Vagina (tissue), 2 donors: ENCODE measurements at regions not wholly inside any gene's neighbourhood (a gene's known extent, or its start where the extent isn't known, plus 50 kb on each side); places are given as distances from the start of the nearest gene placed in this dataset.

ENCODE experiments used
- POLR2AphosphoS5 ChIP-seq, 2 donors: sonication (generic); formaldehyde crosslinking; IDR thresholded peaks; one replicate each; pipeline ENCODE4 v1.9.0; 2017; ENCODE audit warnings: antibody characterized with exemption in 2 of 2, mild to moderate bottlenecking in 2 of 2, low read depth in 1 of 2; ENCODE audit not compliant: insufficient read depth in 1 of 2
- TF ChIP-seq, protein P1 (sequence below), 3 experiments: fragments of 450-650 bp in 2 of 3; fragments of 200-600 bp in 1 of 3; sonication (generic) in 1 of 3; IDR thresholded peaks; one replicate each; pipeline ENCODE4 v1.5.1; 2017 to 2019; ENCODE audit warnings: antibody characterized with exemption in 3 of 3, mild to moderate bottlenecking in 2 of 3, moderate library complexity in 2 of 3

DNA sequence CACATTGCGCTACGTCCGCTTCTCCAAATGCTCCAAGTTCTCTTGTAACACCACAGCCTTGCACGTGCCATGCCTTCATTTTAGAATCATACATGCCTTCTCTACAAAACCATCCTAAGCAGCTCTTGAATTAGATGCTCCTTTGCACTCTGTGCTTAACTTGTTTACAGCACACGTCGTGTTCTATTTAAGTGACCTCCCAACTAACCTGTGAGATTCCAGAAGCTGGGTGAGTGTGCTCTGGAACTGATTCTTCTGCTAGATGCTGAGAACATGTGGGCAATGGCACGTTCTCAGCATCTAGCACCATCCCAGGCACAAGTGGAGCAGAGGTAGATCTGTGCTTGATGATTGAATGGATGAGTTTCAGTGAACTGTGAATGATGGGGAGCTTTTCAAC lies 100.0 kb upstream of the NEDD9 start:
- TF ChIP-seq POLR2AphosphoS5 (IDR thresholded peaks at IDR 0.05; ENCODE audit: insufficient read depth in 1 of 2, low read depth in 1 of 2) = no peak
- TF ChIP-seq, protein P1, sequence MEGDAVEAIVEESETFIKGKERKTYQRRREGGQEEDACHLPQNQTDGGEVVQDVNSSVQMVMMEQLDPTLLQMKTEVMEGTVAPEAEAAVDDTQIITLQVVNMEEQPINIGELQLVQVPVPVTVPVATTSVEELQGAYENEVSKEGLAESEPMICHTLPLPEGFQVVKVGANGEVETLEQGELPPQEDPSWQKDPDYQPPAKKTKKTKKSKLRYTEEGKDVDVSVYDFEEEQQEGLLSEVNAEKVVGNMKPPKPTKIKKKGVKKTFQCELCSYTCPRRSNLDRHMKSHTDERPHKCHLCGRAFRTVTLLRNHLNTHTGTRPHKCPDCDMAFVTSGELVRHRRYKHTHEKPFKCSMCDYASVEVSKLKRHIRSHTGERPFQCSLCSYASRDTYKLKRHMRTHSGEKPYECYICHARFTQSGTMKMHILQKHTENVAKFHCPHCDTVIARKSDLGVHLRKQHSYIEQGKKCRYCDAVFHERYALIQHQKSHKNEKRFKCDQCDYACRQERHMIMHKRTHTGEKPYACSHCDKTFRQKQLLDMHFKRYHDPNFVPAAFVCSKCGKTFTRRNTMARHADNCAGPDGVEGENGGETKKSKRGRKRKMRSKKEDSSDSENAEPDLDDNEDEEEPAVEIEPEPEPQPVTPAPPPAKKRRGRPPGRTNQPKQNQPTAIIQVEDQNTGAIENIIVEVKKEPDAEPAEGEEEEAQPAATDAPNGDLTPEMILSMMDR (IDR thresholded peaks at IDR 0.05) = no peak
